HG03280 (cell line): ENCODE measurements at regions not wholly inside any gene's neighbourhood (a gene's known extent, or its start where the extent isn't known, plus 50 kb on each side); places are given as distances from the start of the nearest gene placed in this dataset.
"Not testable (repeated sequence)": the region's sequence is repeated elsewhere in the genome, so short reads cannot be mapped to it uniquely, and the experiment has no call there.

Source experiments
- ATAC-seq: cut with Tn5 transposase; IDR thresholded peaks from one replicate; pipeline ENCODE4 v1.9.1; 2021; ENCODE audit warnings: mild to moderate bottlenecking, moderate library complexity; ENCODE audit not compliant: unreplicated experiment

- no peak for ATAC-seq
These were observed 650.3 kb upstream of the ADARB2 start for GRCh38 chr10:2387672-2388071.

- ATAC-seq, result no peak
These were observed 649.9 kb upstream of the ADARB2 start for GRCh38 chr10:2387261-2387660.

- no peak for ATAC-seq
These were observed 642.9 kb upstream of the ADARB2 start for GRCh38 chr10:2380218-2380617.

GRCh38 chr10:2367083-2367482 lies 629.8 kb upstream of the ADARB2 start:
- no peak for ATAC-seq

GRCh38 chr10:2366264-2366931 lies 629.1 kb upstream of the ADARB2 start:
- no peak for ATAC-seq

- ATAC-seq, result no peak
These were observed 625.0 kb upstream of the ADARB2 start for GRCh38 chr10:2362331-2362730.

- no peak for ATAC-seq
These were observed 621.3 kb upstream of the ADARB2 start for GRCh38 chr10:2358586-2358985.

- no peak for ATAC-seq
These were observed 619.3 kb upstream of the ADARB2 start for GRCh38 chr10:2356670-2357069.

- no peak for ATAC-seq
These were observed 614.2 kb upstream of the ADARB2 start for GRCh38 chr10:2351566-2351965.

GRCh38 chr10:2342206-2342605 lies 604.9 kb upstream of the ADARB2 start:
- no peak for ATAC-seq

GRCh38 chr10:2340831-2341647 lies 603.7 kb upstream of the ADARB2 start:
- no peak for ATAC-seq

GRCh38 chr10:2335626-2336025 lies 598.3 kb upstream of the ADARB2 start:
- no peak for ATAC-seq

GRCh38 chr10:2334575-2334974 lies 597.2 kb upstream of the ADARB2 start:
- ATAC-seq, result no peak

- no peak for ATAC-seq
These were observed 591.8 kb upstream of the ADARB2 start for GRCh38 chr10:2329082-2329481.

- ATAC-seq, result no peak
These were observed 589.1 kb upstream of the ADARB2 start for GRCh38 chr10:2326411-2326810.

GRCh38 chr10:2315045-2315485 lies 577.7 kb upstream of the ADARB2 start:
- ATAC-seq, result not testable (repeated sequence)

- no peak for ATAC-seq
These were observed 568.8 kb upstream of the ADARB2 start for GRCh38 chr10:2306081-2306480.

- no peak for ATAC-seq
These were observed 565.8 kb upstream of the ADARB2 start for GRCh38 chr10:2303169-2303568.

GRCh38 chr10:2301227-2301626 lies 563.9 kb upstream of the ADARB2 start:
- no peak for ATAC-seq

GRCh38 chr10:2300231-2300630 lies 562.9 kb upstream of the ADARB2 start:
- ATAC-seq, result no peak

GRCh38 chr10:2296179-2296891 lies 559.0 kb upstream of the ADARB2 start:
- ATAC-seq, result no peak

- ATAC-seq, result no peak
These were observed 557.4 kb upstream of the ADARB2 start for GRCh38 chr10:2294739-2295138.
